Renal pelvis (tissue), 1 donor: ENCODE measurements at regions not wholly inside any gene's neighbourhood (a gene's known extent, or its start where the extent isn't known, plus 50 kb on each side); places are given as distances from the start of the nearest gene placed in this dataset.

Experiments used
- DNase-seq: peaks from one replicate; pipeline ENCODE4 v3.0.0-alpha.2; 2013

- no peak for DNase-seq
Observed at GRCh38 chr4:176443117-176443516, 123.4 kb downstream of the SPCS3 start.

GRCh38 chr4:176443646-176444409 lies 124.1 kb downstream of the SPCS3 start:
- DNase-seq, result no peak

GRCh38 chr4:176444741-176445140 lies 125.0 kb downstream of the SPCS3 start:
- DNase-seq, result no peak

GRCh38 chr4:176448761-176449160 lies 129.0 kb downstream of the SPCS3 start:
- DNase-seq, result no peak

GRCh38 chr4:176451443-176451842 lies 131.7 kb downstream of the SPCS3 start:
- no peak for DNase-seq

GRCh38 chr4:176453079-176453478 lies 133.3 kb downstream of the SPCS3 start:
- DNase-seq, result no peak

- DNase-seq, result no peak
Observed at GRCh38 chr4:176453658-176454057, 133.9 kb downstream of the SPCS3 start.

GRCh38 chr4:176464748-176465147 lies 145.0 kb downstream of the SPCS3 start:
- DNase-seq, result no peak

- no peak for DNase-seq
Observed at GRCh38 chr4:176467001-176467400, 147.2 kb downstream of the SPCS3 start.

GRCh38 chr4:176469546-176469945 lies 149.8 kb downstream of the SPCS3 start:
- no peak for DNase-seq

- DNase-seq, result no peak
Observed at GRCh38 chr4:176470671-176471070, 150.9 kb downstream of the SPCS3 start.

- DNase-seq, result no peak
Observed at GRCh38 chr4:176475067-176475466, 155.3 kb downstream of the SPCS3 start.

- DNase-seq, result no peak
Observed at GRCh38 chr4:176478076-176478475, 158.3 kb downstream of the SPCS3 start.

GRCh38 chr4:176479767-176480166 lies 160.0 kb downstream of the SPCS3 start:
- DNase-seq, result no peak

- no peak for DNase-seq
Observed at GRCh38 chr4:176482972-176483371, 163.2 kb downstream of the SPCS3 start.

- no peak for DNase-seq
Observed at GRCh38 chr4:176484301-176484984, 164.7 kb downstream of the SPCS3 start.

- DNase-seq, result no peak
Observed at GRCh38 chr4:176489001-176489400, 169.2 kb downstream of the SPCS3 start.

- DNase-seq, result peak; percentile 12
Observed at GRCh38 chr4:176492646-176493302, 173.0 kb downstream of the SPCS3 start.

- DNase-seq, result no peak
Observed at GRCh38 chr4:176498617-176499256, 179.0 kb downstream of the SPCS3 start.

GRCh38 chr4:176499518-176499917 lies 179.8 kb downstream of the SPCS3 start:
- no peak for DNase-seq

GRCh38 chr4:176500894-176501293 lies 181.1 kb downstream of the SPCS3 start:
- no peak for DNase-seq

GRCh38 chr4:176504118-176504517 lies 184.4 kb downstream of the SPCS3 start:
- no peak for DNase-seq
